ENCODE measurements at regions not wholly inside any gene's neighbourhood (a gene's known extent, or its start where the extent isn't known, plus 50 kb on each side); places are given as distances from the start of the nearest gene placed in this dataset.

DNA sequence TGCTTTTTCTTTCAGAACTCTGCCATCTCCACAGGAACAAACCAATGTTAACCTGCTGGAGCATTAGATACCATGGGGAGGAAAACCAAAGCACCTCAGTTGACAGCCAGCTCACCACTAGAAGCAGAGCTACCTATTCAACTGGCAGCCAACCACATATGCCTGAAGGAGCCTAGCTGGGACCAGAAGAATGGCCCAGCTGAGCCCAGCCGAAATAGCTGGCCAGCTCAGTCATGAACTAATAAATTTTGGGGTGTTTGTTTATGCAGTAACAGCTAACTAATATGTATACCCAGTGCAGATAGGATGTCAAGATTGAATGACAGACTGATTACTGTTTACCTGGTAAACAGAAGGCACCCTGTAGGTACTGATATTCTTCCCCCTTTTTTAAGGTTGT, 1117.5 kb downstream of the TBL1XR1 start:
- no peak for DNase-seq
- no peaks in the 10 kb centered on the region for H3K36me3 ChIP-seq (replicated peaks in 1 of 2)
- no peaks in the 10 kb centered on the region for H3K27me3 ChIP-seq
- TF ChIP-seq POLR2A (IDR thresholded peaks at IDR 0.05), result no peak
- TF ChIP-seq, protein P1, sequence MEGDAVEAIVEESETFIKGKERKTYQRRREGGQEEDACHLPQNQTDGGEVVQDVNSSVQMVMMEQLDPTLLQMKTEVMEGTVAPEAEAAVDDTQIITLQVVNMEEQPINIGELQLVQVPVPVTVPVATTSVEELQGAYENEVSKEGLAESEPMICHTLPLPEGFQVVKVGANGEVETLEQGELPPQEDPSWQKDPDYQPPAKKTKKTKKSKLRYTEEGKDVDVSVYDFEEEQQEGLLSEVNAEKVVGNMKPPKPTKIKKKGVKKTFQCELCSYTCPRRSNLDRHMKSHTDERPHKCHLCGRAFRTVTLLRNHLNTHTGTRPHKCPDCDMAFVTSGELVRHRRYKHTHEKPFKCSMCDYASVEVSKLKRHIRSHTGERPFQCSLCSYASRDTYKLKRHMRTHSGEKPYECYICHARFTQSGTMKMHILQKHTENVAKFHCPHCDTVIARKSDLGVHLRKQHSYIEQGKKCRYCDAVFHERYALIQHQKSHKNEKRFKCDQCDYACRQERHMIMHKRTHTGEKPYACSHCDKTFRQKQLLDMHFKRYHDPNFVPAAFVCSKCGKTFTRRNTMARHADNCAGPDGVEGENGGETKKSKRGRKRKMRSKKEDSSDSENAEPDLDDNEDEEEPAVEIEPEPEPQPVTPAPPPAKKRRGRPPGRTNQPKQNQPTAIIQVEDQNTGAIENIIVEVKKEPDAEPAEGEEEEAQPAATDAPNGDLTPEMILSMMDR (IDR thresholded peaks at IDR 0.05), result no peak
- no peak overlapping the region for H3K27ac ChIP-seq
- intact Hi-C loops (cut with DNase I), result no loop called here
- H3K4me3 ChIP-seq, result no peak overlapping the region
- H3K9me3 ChIP-seq (replicated peaks in 1 of 3), result no peaks in the 10 kb centered on the region
- H3K4me1 ChIP-seq (replicated peaks in 1 of 2), result no peaks in the 10 kb centered on the region
- WGBS, 4 donors, result 36 to 100% (median 60%) methylated on average over 1 of the region's 1 CpG

GRCh38 chr3:176078906-176079305, 1118.4 kb downstream of the TBL1XR1 start:
- TF ChIP-seq POLR2A (IDR thresholded peaks at IDR 0.05), result no peak
- TF ChIP-seq, protein P1 (IDR thresholded peaks at IDR 0.05), result no peak
- H3K27ac ChIP-seq, result no peak overlapping the region

DNA sequence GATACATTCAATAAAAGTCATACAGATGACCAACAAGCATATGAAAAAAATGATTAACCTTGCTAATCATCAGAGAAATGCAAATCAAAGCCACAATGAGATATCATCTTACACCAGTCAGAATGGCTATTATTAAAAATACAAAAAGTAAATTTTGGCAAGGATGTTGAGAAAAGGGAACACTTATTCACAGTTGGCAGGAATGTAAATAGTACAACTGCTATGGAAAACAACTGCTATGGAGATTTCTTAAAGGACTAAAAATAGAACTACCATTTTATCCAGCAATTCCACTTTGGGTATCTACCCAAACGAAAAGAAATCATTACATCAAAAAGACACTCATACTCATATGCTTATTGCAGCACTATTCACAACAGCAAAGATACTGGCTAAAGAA, 1121.8 kb downstream of the TBL1XR1 start:
- Histone ChIP-seq H3K27ac (no peak overlapping the region), H3K4me3 (no peak overlapping the region), H3K9me3 (replicated peaks in 1 of 3) (no peaks in the 10 kb centered on the region), H3K27me3 (no peaks in the 10 kb centered on the region), H3K36me3 (replicated peaks in 1 of 2) (no peaks in the 10 kb centered on the region), H3K4me1 (replicated peaks in 1 of 2) (no peaks in the 10 kb centered on the region)
- TF ChIP-seq POLR2A (IDR thresholded peaks at IDR 0.05), result no peak
- TF ChIP-seq, protein P1 (IDR thresholded peaks at IDR 0.05), result no peak
- intact Hi-C loops (cut with DNase I), result no loop called here
- WGBS, 4 donors, result 63 to 79% (median 72%) methylated on average over 1 of the region's 1 CpG
- no peak for DNase-seq

More at GRCh38 chr3:176078906-176079305, 1118.4 kb downstream of the TBL1XR1 start:
- intact Hi-C loops (cut with DNase I), result no loop called here
- Histone ChIP-seq H3K4me3 (no peak overlapping the region), H3K4me1 (replicated peaks in 1 of 2) (no peaks in the 10 kb centered on the region), H3K27me3 (no peaks in the 10 kb centered on the region), H3K36me3 (replicated peaks in 1 of 2) (no peaks in the 10 kb centered on the region), H3K9me3 (replicated peaks in 1 of 3) (no peaks in the 10 kb centered on the region)
- no peak for DNase-seq
- 63 to 85% (median 81%) methylated on average over 1 of the region's 1 CpG for WGBS, 4 donors

DNA sequence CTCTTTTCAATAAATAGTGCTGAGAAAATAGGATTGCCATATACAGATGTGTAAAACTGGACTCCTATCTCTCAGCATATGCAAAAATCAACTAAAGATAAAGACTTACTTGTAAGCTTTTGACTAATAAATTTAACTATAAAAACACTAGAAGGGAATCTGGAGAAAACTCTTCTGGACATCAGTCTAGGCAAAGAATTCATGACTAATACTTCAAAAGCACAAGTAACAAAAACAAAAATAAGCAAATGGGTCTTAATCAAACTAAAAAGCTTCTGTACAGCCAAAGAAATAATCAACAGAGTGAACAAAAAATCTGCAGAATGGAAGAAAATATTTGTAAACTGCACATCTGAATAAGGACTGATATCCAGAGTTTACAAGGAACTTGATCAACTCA, 1122.2 kb downstream of the TBL1XR1 start:
- intact Hi-C loops (cut with DNase I), result no loop called here
- no peaks in the 10 kb centered on the region for H3K36me3 ChIP-seq (replicated peaks in 1 of 2)
- no peak for DNase-seq
- TF ChIP-seq, protein P1 (IDR thresholded peaks at IDR 0.05), result no peak
- no peak for TF ChIP-seq POLR2A (IDR thresholded peaks at IDR 0.05)
- no peaks in the 10 kb centered on the region for H3K27me3 ChIP-seq
- H3K27ac ChIP-seq, result no peak overlapping the region
- no peak overlapping the region for H3K4me3 ChIP-seq
- no peaks in the 10 kb centered on the region for H3K4me1 ChIP-seq (replicated peaks in 1 of 2)
- no peaks in the 10 kb centered on the region for H3K9me3 ChIP-seq (replicated peaks in 1 of 3)
